IMR-90 (cell line): ENCODE measurements at regions not wholly inside any gene's neighbourhood (a gene's known extent, or its start where the extent isn't known, plus 50 kb on each side); places are given as distances from the start of the nearest gene placed in this dataset.

Source experiments
- ATAC-seq: fragments of 200-7000 bp; cut with Tn5 transposase; 2 replicates; pipeline ENCODE4 v1.9.1; 2020; ENCODE audit warnings: low read depth, mild to moderate bottlenecking, moderate library complexity
- BruUV-seq: library from RNA; stranded (reverse); fragments of 400-500 nt; replicated peaks from 2 replicates; lab custom pipeline; 2021; lab: Mats Ljungman, UMichigan
- CTCF ChIA-PET: fragments of 300-600 bp; formaldehyde crosslinking; extraction: SDS; loops from one replicate; lab custom pipeline; 2021; ENCODE audit warnings: antibody characterized with exemption; lab: Yijun Ruan, JAX
- POLR2A ChIA-PET: fragments of 300-600 bp; sonication (Branson Sonifier 250); formaldehyde crosslinking; loops from one replicate; lab custom pipeline; 2022; ENCODE audit warnings: antibody characterized with exemption; ENCODE audit not compliant: unreplicated experiment; lab: Charles Lee
- DNase-seq: peaks from one replicate; pipeline ENCODE4 v3.0.0; 2013
- H2AFZ ChIP-seq: replicated peaks from 2 replicates; pipeline ENCODE3; 2013; ENCODE audit warnings: low read length, mild to moderate bottlenecking; ENCODE audit not compliant: poor library complexity
- H2AK5ac ChIP-seq: 2 replicates; pipeline ENCODE4 v1.6.1; 2013; ENCODE audit warnings: low read depth, low read length, inconsistent platforms
- H2AK9ac ChIP-seq: replicated peaks from 2 replicates; pipeline ENCODE3; 2013; ENCODE audit warnings: mild to moderate bottlenecking, low read depth, low read length, moderate library complexity; ENCODE audit not compliant: poor library complexity
- H2BK120ac ChIP-seq: 2 replicates; pipeline ENCODE4 v1.6.1; 2013; ENCODE audit warnings: low read depth, low read length, inconsistent platforms
- H2BK15ac ChIP-seq: 3 replicates; pipeline ENCODE4 v1.6.1; 2013; ENCODE audit warnings: low read depth, low read length, inconsistent platforms
- H2BK20ac ChIP-seq: 2 replicates; pipeline ENCODE4 v1.6.1; 2013; ENCODE audit warnings: low read depth, mild to moderate bottlenecking, inconsistent platforms, low read length, moderate library complexity
- H2BK5ac ChIP-seq: 2 replicates; pipeline ENCODE4 v1.6.1; 2013; ENCODE audit warnings: mild to moderate bottlenecking, low read depth, low read length, inconsistent platforms; ENCODE audit not compliant: poor library complexity, severe bottlenecking
- H3K14ac ChIP-seq: replicated peaks from 2 replicates; pipeline ENCODE4 v1.6.1; 2013; ENCODE audit warnings: low read depth, low read length, inconsistent platforms
- H3K18ac ChIP-seq: 2 replicates; pipeline ENCODE4 v1.6.1; 2013; ENCODE audit warnings: low read depth, low read length, control low read depth
- H3K23ac ChIP-seq: 2 replicates; pipeline ENCODE4 v1.6.1; 2013; ENCODE audit warnings: low read depth, low read length, inconsistent platforms
- H3K27ac ChIP-seq: 2 replicates; pipeline ENCODE4 v1.5.1; 2013; ENCODE audit warnings: mild to moderate bottlenecking, control low read depth, low read length; ENCODE audit not compliant: insufficient read depth
- H3K27me3 ChIP-seq: 2 replicates; pipeline ENCODE4 v1.6.1; 2013; ENCODE audit warnings: low read length; ENCODE audit not compliant: control insufficient read depth, insufficient read depth
- H3K36me3 ChIP-seq: 2 replicates; pipeline ENCODE4 v1.6.1; 2013; ENCODE audit warnings: low read length, mixed read lengths; ENCODE audit not compliant: control insufficient read depth, insufficient read depth
- H3K4ac ChIP-seq: 2 replicates; pipeline ENCODE4 v1.6.1; 2013; ENCODE audit warnings: low read depth, low read length, inconsistent platforms
- H3K4me1 ChIP-seq: 2 replicates; pipeline ENCODE4 v1.6.1; 2013; ENCODE audit warnings: low read length, mixed read lengths; ENCODE audit not compliant: control insufficient read depth, insufficient read depth
- H3K4me2 ChIP-seq: 2 replicates; pipeline ENCODE4 v1.6.1; 2013; ENCODE audit warnings: low read depth, mild to moderate bottlenecking, control low read depth, low read length, moderate library complexity
- H3K4me3 ChIP-seq: 2 replicates; pipeline ENCODE4 v1.5.1; 2013; ENCODE audit warnings: low read depth, mild to moderate bottlenecking, control low read depth, low read length, moderate library complexity; ENCODE audit not compliant: insufficient read depth
- H3K56ac ChIP-seq: 2 replicates; pipeline ENCODE4 v1.6.1; 2013; ENCODE audit warnings: low read length, inconsistent platforms; ENCODE audit not compliant: insufficient read depth; ENCODE audit errors: extremely low read depth
- H3K79me1 ChIP-seq, 2 experiments: 2 replicates each; pipeline ENCODE4 v1.6.1; 2013; ENCODE audit warnings: low read length in 2 of 2, inconsistent platforms in 1 of 2, low read depth in 1 of 2
- H3K9ac ChIP-seq: 2 replicates; pipeline ENCODE4 v1.6.1; 2013; ENCODE audit warnings: low read depth, low read length, control low read depth
- H3K9me1 ChIP-seq: 2 replicates; pipeline ENCODE4 v1.6.1; 2013; ENCODE audit warnings: low read length, inconsistent platforms; ENCODE audit not compliant: insufficient read depth
- H3K9me3 ChIP-seq: 2 replicates; pipeline ENCODE4 v1.6.1; 2013; ENCODE audit warnings: low read length; ENCODE audit not compliant: control insufficient read depth, insufficient read depth
- H4K20me1 ChIP-seq: 2 replicates; pipeline ENCODE4 v1.6.1; 2013; ENCODE audit warnings: low read length, inconsistent platforms; ENCODE audit not compliant: insufficient read depth
- H4K5ac ChIP-seq: 2 replicates; pipeline ENCODE4 v1.6.1; 2013; ENCODE audit warnings: mild to moderate bottlenecking, low read depth, low read length, control low read depth
- H4K8ac ChIP-seq, 2 experiments: 2 replicates each; pipeline ENCODE4 v1.6.1; 2013; ENCODE audit warnings: low read depth in 2 of 2, low read length in 2 of 2, control low read depth in 1 of 2, inconsistent platforms in 1 of 2
- H4K91ac ChIP-seq: 2 replicates; pipeline ENCODE4 v1.6.1; 2013; ENCODE audit warnings: low read depth, low read length, inconsistent platforms; ENCODE audit not compliant: insufficient read depth
- BHLHE40 ChIP-seq: fragments of 150-350 bp; IDR thresholded peaks from 2 replicates; pipeline ENCODE4 v1.6.1; 2016; ENCODE audit warnings: mild to moderate bottlenecking, low read depth, low read length
- POLR2A ChIP-seq: IDR thresholded peaks from 2 replicates; pipeline ENCODE4 v1.6.1; 2012; ENCODE audit warnings: mild to moderate bottlenecking, low read depth, low read length
- RFX5 ChIP-seq: IDR thresholded peaks from 2 replicates; pipeline ENCODE4 v1.8.0; 2012; ENCODE audit warnings: low read depth, mild to moderate bottlenecking, low read length, moderate library complexity
- WGBS, 2 experiments: methylation state at CpG; one replicate each; pipeline versions ENCODE4 v1.1.5 to v1.1.7; 2013; ENCODE audit warnings: missing lambda C conversion rate in 2 of 2; ENCODE audit not compliant: insufficient read length in 1 of 2; ENCODE audit errors: extremely low coverage in 2 of 2; 5-methylcytosine and 5-hydroxymethylcytosine counted together
- dilution Hi-C: fragments of 300-500 bp; cut with HindIII; formaldehyde crosslinking; loops from one replicate; pipeline ENCODE4 v1.14.3; 2018; ENCODE audit warnings: low sequenced_read_pairs; ENCODE audit not compliant: unreplicated experiment
- in situ Hi-C: fragments of 300-500 bp; cut with MboI; formaldehyde crosslinking; loops from 3 replicates; pipeline ENCODE4 v1.14.3; 2019; ENCODE audit warnings: low sequenced_read_pairs, inconsistent platforms, mixed read lengths
- intact Hi-C: fragments of 100-400 bp; cut with micrococcal nuclease; formaldehyde crosslinking; loops from 2 replicates; pipeline ENCODE4 v1.10.0; 2022

- no peaks in the 10 kb centered on the region for H3K79me1 ChIP-seq
- H3K4me3 ChIP-seq, result no peak overlapping the region
- H3K18ac ChIP-seq, result no peak overlapping the region
- no peak overlapping the region for H3K14ac ChIP-seq
- in situ Hi-C loops (no loop called here), intact Hi-C loops (no loop called here), dilution Hi-C loops (no loop called here)
- 0% methylated on average over 2 of the region's 2 CpGs; no CpG with 5 or more reads in 1 of the 2 experiments for WGBS, 2 experiments
- no peak overlapping the region for H4K8ac ChIP-seq
- no peak overlapping the region for H3K27ac ChIP-seq
- no peak overlapping the region for H2BK15ac ChIP-seq
- H2BK20ac ChIP-seq, result no peak overlapping the region
- H4K91ac ChIP-seq, result no peak overlapping the region
- H3K27me3 ChIP-seq, result 0 out of 2 replicates have a peak, but pooled peaks cover 2% of the 10 kb centered on the region
- TF ChIP-seq POLR2A, result no peak
- TF ChIP-seq RFX5, result no peak
- no peak for TF ChIP-seq BHLHE40
- no peak overlapping the region for H4K5ac ChIP-seq
- ATAC-seq, result no peak
- no peaks in the 10 kb centered on the region for H3K36me3 ChIP-seq
- H3K23ac ChIP-seq, result no peak overlapping the region
- no TSS peak for BruUV-seq
- no peaks in the 10 kb centered on the region for H3K4me1 ChIP-seq
- H3K4ac ChIP-seq, result no peak overlapping the region
- no peak overlapping the region for H2BK120ac ChIP-seq
- ChIA-PET POLR2A (no interaction called here), CTCF (no interaction called here)
- H2BK5ac ChIP-seq, result no peak overlapping the region
- H3K9me1 ChIP-seq, result no peaks in the 10 kb centered on the region
- peak; percentile 32 for DNase-seq
- no peaks in the 10 kb centered on the region for H4K20me1 ChIP-seq
- no peak overlapping the region for H3K9ac ChIP-seq
- H3K56ac ChIP-seq, result no peak overlapping the region
- no peak overlapping the region for H2AK9ac ChIP-seq
- no peak overlapping the region for H2AK5ac ChIP-seq
- no peak overlapping the region for H2AFZ ChIP-seq
- H3K9me3 ChIP-seq, result no peaks in the 10 kb centered on the region
- H3K4me2 ChIP-seq, result no peak overlapping the region
Observed at GRCh38 chr15:88385078-88385700, 82.0 kb downstream of the MRPL46 start.
